ENCODE measurements at regions not wholly inside any gene's neighbourhood (a gene's known extent, or its start where the extent isn't known, plus 50 kb on each side); places are given as distances from the start of the nearest gene placed in this dataset.
"Not testable (repeated sequence)": the region's sequence is repeated elsewhere in the genome, so short reads cannot be mapped to it uniquely, and the experiment has no call there.

DNA sequence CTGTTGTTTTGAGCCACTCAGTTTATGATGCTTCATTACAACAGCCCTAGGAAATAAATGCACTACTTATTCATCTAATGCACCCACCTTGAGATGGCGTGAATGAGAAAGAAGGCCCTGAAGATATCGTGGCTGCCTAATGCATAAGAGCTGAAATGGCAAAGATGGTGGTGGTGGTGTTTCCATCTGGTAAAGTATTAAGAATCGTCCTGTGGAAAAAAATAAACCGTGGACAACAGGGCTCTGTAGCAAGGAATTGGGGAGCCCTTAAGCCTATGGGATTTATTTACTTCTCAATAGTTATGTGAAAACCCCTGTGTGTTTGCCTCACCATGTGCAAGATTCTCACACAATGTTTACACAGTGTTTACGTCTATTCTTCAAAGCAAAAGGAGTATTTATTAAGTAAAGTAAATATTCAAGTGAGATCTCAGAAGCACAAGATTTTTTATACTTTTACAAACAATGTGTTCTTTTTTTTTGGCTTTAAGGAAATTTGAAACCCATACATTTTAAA, 1555.2 kb upstream of the FLRT2 start:
- no peak for FAIRE-seq
- no peak overlapping the region for H3K4me3 ChIP-seq (ENCODE audit: low read depth, low read length)
- no peaks in the 10 kb centered on the region for H3K27me3 ChIP-seq (ENCODE audit: control insufficient read depth, insufficient read depth, low read length)
- no peaks in the 10 kb centered on the region for H3K36me3 ChIP-seq (ENCODE audit: control insufficient read depth, insufficient read depth, low read length)
- TF ChIP-seq, protein P1, sequence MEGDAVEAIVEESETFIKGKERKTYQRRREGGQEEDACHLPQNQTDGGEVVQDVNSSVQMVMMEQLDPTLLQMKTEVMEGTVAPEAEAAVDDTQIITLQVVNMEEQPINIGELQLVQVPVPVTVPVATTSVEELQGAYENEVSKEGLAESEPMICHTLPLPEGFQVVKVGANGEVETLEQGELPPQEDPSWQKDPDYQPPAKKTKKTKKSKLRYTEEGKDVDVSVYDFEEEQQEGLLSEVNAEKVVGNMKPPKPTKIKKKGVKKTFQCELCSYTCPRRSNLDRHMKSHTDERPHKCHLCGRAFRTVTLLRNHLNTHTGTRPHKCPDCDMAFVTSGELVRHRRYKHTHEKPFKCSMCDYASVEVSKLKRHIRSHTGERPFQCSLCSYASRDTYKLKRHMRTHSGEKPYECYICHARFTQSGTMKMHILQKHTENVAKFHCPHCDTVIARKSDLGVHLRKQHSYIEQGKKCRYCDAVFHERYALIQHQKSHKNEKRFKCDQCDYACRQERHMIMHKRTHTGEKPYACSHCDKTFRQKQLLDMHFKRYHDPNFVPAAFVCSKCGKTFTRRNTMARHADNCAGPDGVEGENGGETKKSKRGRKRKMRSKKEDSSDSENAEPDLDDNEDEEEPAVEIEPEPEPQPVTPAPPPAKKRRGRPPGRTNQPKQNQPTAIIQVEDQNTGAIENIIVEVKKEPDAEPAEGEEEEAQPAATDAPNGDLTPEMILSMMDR (IDR thresholded peaks at IDR 0.05; ENCODE audit: insufficient read depth, low read length, severe bottlenecking), result no peak
- no peak for DNase-seq (ENCODE audit: low read depth)

DNA sequence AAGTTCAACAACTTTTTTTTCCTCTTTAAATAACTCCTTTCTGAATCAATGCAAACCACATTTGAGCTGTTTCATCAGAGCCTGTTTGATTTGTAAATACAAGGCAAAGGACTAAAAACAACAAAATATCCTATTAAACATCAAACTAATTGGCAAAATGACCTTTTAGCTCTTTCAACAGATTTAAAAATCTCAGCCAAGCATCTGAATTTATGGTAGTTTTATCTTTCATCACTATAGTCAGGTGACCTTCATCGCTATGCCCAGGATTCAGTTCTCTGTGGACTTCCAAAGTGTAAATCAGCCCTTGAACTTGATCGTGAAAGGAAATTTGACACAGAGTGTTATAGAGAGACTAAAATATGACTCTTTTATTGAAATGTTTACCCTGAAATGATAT, 1554.5 kb upstream of the FLRT2 start:
- TF ChIP-seq, protein P1 (IDR thresholded peaks at IDR 0.05; ENCODE audit: insufficient read depth, low read length, severe bottlenecking), result no peak
- FAIRE-seq (no peak), DNase-seq (ENCODE audit: low read depth) (no peak)
- Histone ChIP-seq H3K4me3 (ENCODE audit: low read depth, low read length) (no peak overlapping the region), H3K27me3 (ENCODE audit: control insufficient read depth, insufficient read depth, low read length) (no peaks in the 10 kb centered on the region), H3K36me3 (ENCODE audit: control insufficient read depth, insufficient read depth, low read length) (no peaks in the 10 kb centered on the region)

DNA sequence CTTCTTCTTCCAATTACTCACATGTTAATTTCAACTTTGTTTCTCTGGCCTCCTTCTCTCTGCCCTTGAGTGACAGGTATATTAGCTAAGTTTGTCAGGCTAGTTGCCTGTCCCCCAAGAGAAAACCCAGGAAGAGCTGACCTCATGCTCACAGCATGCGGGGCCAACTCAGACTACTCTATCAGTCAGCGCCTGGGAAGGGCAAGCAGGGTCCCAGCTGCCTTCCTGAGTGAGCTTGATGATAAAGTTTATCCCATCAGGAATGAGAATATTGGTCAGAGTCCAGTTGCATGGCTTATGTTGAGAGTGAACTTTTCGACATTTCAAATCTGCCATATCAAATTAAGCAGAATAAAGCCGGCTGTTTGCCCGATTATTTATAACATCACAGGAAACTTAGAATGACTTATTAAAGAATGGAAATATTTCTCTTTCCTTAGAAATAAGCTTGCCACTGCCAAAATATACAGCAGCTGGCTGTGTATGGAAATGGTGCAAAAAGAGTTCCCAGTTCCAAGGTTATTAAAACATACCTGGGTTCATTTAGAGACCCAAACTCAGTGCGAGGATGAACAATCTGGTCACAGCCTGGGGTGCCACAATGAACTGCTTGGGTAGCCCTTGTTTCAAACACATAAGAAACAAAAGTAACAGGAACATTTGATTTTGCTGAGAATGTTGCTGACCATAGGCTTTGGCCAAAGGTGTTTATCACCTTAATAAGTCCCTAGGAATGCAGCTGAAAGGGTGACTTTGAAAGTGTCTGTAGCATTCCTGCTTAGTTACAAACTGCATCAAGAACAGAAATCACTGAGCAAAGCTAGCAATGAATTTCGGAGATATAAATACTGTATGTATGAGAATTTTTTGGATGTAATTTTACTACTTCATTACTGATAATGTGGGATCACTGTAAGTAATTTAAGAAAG, 1553.8 kb upstream of the FLRT2 start:
- no peak for DNase-seq (ENCODE audit: low read depth)
- TF ChIP-seq, protein P1 (IDR thresholded peaks at IDR 0.05; ENCODE audit: insufficient read depth, low read length, severe bottlenecking), result no peak

DNA sequence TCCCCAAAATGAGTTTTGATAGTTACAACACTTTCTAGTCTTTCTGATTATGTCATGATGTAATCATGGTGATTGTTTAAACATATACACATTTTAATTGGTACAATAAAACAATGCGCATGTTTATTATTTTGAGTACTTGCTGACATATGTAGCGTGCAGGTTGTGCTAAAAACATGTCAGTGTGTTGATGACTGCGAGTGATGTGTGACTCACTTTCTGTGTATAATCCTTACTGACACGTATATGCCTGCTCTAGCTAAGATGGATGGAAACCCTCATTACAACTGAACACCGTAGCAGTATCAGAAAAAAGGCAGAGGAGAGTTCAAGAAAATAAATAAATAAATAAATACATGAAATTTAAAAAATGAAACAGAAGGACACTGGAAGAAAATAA, 1552.4 kb upstream of the FLRT2 start:
- DNase-seq (ENCODE audit: low read depth), result no peak
- no peak overlapping the region for H3K4me3 ChIP-seq (ENCODE audit: low read depth, low read length)
- no peaks in the 10 kb centered on the region for H3K27me3 ChIP-seq (ENCODE audit: control insufficient read depth, insufficient read depth, low read length)
- TF ChIP-seq, protein P1 (IDR thresholded peaks at IDR 0.05; ENCODE audit: insufficient read depth, low read length, severe bottlenecking), result no peak
- no peak for FAIRE-seq
- H3K36me3 ChIP-seq (ENCODE audit: control insufficient read depth, insufficient read depth, low read length), result no peaks in the 10 kb centered on the region

More for the DNA sequence above, 1553.8 kb upstream of the FLRT2 start:
- no peak for FAIRE-seq
- Histone ChIP-seq H3K27me3 (ENCODE audit: control insufficient read depth, insufficient read depth, low read length) (no peaks in the 10 kb centered on the region), H3K4me3 (ENCODE audit: low read depth, low read length) (no peak overlapping the region), H3K36me3 (ENCODE audit: control insufficient read depth, insufficient read depth, low read length) (no peaks in the 10 kb centered on the region)

DNA sequence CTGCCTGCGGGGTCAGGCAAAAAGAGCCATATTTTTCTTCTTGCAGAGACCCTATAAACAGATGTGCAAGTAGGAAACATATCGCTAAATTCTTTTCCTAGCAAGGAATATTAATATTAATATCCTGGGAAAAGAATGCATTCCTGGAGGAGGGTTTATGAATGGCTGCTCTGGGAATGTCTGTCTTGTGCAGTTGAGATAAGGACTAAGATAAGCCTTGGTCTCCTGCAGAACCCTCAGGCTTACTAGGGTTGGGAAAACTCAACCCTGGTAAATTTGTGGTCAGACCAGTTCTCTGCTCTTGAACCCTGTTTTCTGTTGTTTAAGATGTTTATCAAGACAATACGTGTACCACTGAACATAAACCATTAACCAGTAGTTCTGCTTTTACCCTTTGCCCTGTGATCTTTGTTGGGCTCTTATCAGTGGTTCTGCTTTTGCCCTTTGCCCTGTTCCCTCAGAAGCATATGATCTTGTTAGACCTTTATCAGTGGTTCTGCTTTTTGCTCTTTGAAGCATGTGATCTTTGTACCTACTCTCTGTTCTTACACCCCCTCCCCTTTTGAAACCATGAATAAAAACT, 1548.2 kb upstream of the FLRT2 start:
- H3K36me3 ChIP-seq (ENCODE audit: control insufficient read depth, insufficient read depth, low read length); H3K27me3 ChIP-seq (ENCODE audit: control insufficient read depth, insufficient read depth, low read length); FAIRE-seq; H3K4me3 ChIP-seq (ENCODE audit: low read depth, low read length); DNase-seq (ENCODE audit: low read depth): not testable (repeated sequence)

DNA sequence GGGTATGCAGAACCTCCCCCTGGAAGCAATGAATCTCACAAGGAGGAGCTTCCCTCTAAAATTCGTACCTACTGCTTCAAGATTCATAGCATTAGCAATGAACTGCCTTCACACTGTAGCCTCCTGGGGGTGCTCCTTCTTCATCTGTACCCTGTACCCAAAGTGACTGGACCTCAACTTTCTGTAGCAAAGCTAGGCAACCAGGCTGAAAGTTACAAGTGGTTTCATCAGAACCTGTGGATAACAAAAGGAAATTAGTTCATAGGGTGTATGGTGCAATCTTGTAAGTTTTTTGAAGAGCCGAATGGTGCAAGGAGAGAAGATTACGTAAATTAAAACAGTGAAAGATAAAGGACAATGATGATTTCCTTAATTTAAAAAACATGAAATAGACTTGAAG, 1541.7 kb upstream of the FLRT2 start:
- Histone ChIP-seq H3K4me3 (ENCODE audit: low read depth, low read length) (no peak overlapping the region), H3K36me3 (ENCODE audit: control insufficient read depth, insufficient read depth, low read length) (no peaks in the 10 kb centered on the region), H3K27me3 (ENCODE audit: control insufficient read depth, insufficient read depth, low read length) (no peaks in the 10 kb centered on the region)
- no peak for FAIRE-seq
- TF ChIP-seq, protein P1 (IDR thresholded peaks at IDR 0.05; ENCODE audit: insufficient read depth, low read length, severe bottlenecking), result no peak
- DNase-seq (ENCODE audit: low read depth), result no peak
